Neural crest cell (in vitro differentiated cells): ENCODE measurements at regions not wholly inside any gene's neighbourhood (a gene's known extent, or its start where the extent isn't known, plus 50 kb on each side); places are given as distances from the start of the nearest gene placed in this dataset.

Source experiments
- DNase-seq: peaks from one replicate; pipeline ENCODE4 v3.0.0; 2021; ENCODE audit warnings: low read depth, mixed read lengths, low spot score
- H3K27ac Mint-ChIP-seq: one replicate; pipeline ENCODE4 v1.8.0; 2021; ENCODE audit warnings: mild to moderate bottlenecking, mixed read lengths; ENCODE audit not compliant: unreplicated experiment
- H3K27me3 Mint-ChIP-seq: 2 replicates; pipeline ENCODE4 v1.8.0; 2021; ENCODE audit warnings: low read depth, mild to moderate bottlenecking, mixed read lengths
- H3K36me3 Mint-ChIP-seq: 2 replicates; pipeline ENCODE4 v1.8.0; 2021; ENCODE audit warnings: low read depth, mild to moderate bottlenecking, mixed read lengths
- H3K4me1 Mint-ChIP-seq: 2 replicates; pipeline ENCODE4 v1.8.0; 2021; ENCODE audit warnings: mixed read lengths
- H3K4me3 Mint-ChIP-seq: one replicate; pipeline ENCODE4 v1.8.0; 2021; ENCODE audit warnings: mild to moderate bottlenecking, mixed read lengths
- H3K9me3 Mint-ChIP-seq: 2 replicates; pipeline ENCODE4 v1.8.0; 2021; ENCODE audit warnings: mixed read lengths
- TF ChIP-seq, protein P1 (sequence below): fragments of 200-600 bp; sonication (generic); conservative IDR thresholded peaks from 2 replicates; pipeline ENCODE4 v1.5.0; 2021; ENCODE audit warnings: antibody characterized with exemption, mild to moderate bottlenecking

DNA sequence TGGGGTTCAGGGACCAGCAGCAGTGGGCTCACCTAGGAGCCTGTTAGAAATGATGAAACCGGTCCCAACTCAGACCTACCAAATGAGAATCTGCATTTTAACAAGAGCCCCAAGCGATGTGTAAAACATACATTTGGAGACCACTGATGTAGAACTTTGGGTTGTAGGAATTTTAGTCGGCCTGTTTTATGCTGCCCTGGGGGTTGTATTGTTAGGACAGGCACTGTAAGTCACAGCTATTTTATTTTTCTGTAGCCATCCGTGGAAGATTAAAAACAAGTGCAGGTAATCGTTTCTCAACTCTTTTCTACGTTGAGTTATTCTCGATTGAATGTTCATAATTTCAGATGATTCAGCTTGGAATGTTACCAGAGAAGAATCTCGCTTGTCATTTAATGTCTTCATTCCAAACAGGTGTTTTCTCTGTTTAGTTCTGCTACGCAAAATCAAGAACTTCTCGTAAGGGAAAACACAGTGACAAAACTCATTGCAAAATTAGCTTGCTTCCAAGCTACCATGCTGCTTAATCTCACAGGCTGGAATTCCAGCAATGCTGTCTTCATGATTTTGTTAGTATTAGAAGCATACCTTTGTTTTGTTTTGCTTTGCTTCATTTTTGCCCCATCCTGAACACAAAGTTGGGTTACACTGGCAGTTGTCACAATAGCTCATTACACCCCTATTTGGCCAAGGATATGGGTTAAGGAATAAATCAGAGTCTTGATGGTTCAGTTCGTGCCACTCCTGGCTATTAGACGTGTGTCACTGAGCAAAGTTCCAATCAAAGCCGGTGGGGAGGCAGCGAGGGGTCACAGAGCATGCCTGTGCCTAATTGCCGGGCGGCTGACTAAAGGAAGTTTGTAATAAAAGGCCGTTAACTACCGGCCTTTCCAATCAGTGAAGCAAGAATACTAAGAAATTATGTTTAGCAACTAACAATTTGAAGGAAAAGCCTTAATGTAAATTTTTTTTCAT lies 676.9 kb downstream of the GATA3 start:
- H3K4me3 Mint-ChIP-seq: no peak overlapping the region
- TF ChIP-seq, protein P1, sequence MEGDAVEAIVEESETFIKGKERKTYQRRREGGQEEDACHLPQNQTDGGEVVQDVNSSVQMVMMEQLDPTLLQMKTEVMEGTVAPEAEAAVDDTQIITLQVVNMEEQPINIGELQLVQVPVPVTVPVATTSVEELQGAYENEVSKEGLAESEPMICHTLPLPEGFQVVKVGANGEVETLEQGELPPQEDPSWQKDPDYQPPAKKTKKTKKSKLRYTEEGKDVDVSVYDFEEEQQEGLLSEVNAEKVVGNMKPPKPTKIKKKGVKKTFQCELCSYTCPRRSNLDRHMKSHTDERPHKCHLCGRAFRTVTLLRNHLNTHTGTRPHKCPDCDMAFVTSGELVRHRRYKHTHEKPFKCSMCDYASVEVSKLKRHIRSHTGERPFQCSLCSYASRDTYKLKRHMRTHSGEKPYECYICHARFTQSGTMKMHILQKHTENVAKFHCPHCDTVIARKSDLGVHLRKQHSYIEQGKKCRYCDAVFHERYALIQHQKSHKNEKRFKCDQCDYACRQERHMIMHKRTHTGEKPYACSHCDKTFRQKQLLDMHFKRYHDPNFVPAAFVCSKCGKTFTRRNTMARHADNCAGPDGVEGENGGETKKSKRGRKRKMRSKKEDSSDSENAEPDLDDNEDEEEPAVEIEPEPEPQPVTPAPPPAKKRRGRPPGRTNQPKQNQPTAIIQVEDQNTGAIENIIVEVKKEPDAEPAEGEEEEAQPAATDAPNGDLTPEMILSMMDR: no peak
- H3K36me3 Mint-ChIP-seq: no peaks in the 10 kb centered on the region
- H3K27me3 Mint-ChIP-seq: peaks cover 36% of the 10 kb centered on the region
- H3K27ac Mint-ChIP-seq: no peak overlapping the region
- H3K9me3 Mint-ChIP-seq: peaks cover 2% of the 10 kb centered on the region
- no peaks in the 10 kb centered on the region for H3K4me1 Mint-ChIP-seq
- no peak for DNase-seq

DNA sequence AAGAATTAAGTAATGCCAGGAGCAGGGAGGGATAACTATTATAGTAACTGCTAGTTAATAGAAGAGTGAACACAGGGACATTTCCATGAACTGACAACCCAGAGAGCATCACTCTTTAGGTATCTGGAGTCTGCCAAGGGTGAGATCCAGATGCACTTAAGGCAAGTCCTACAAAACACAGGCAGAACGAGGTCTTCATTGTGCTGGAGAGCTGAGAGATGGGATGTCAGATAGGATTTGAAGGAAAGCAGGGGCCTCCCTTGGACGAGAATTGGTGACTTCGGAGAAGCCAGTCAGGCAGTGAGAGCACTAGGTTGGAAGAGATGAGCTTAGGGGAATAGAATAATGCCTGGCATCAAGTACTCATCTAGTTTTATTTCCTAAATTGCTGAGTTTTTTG lies 684.5 kb downstream of the GATA3 start:
- H3K36me3 Mint-ChIP-seq: no peaks in the 10 kb centered on the region
- H3K27ac Mint-ChIP-seq: no peak overlapping the region
- no peak for DNase-seq
- peaks cover 20% of the 10 kb centered on the region for H3K27me3 Mint-ChIP-seq
- TF ChIP-seq, protein P1: no peak
- H3K4me1 Mint-ChIP-seq: no peaks in the 10 kb centered on the region
- H3K9me3 Mint-ChIP-seq: peaks cover 5% of the 10 kb centered on the region
- no peak overlapping the region for H3K4me3 Mint-ChIP-seq

DNA sequence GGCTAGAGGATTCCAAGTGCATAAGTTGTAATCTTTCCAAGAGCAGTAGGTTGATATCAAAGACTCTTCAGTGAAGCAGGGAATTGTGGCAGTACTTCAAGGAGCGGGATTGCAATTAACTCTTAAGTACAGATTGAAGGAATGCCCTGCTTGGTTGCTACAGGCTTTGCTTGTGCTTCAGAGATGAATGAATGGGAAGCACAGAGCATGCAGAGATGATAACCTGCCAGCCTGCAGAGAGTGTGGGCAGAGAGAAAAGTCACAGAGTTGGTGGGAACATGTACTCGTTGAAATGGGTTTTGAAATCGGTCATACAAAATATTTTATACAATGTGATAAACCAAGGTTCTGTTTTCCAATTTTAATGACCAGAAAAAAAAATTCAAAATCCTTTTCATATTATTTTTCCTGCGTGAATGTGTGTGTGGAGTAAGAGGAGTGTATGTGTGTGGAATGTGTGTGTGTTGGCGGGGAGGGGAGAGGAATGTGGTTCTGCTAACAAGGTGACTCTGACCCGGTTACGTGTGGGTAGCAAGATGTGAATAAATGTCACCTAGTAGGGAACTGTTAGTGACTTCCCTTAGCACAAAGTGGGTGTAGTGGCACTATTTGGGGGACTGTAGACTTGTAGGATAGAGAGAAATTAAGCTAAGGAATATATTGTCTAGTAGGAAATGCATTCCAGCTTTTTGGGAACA lies 697.8 kb downstream of the GATA3 start:
- no peaks in the 10 kb centered on the region for H3K36me3 Mint-ChIP-seq
- H3K9me3 Mint-ChIP-seq: peaks cover 3% of the 10 kb centered on the region
- no peak overlapping the region for H3K4me3 Mint-ChIP-seq
- H3K4me1 Mint-ChIP-seq: no peaks in the 10 kb centered on the region
- TF ChIP-seq, protein P1: no peak
- H3K27ac Mint-ChIP-seq: no peak overlapping the region
- peaks cover 57% of the 10 kb centered on the region for H3K27me3 Mint-ChIP-seq
- no peak for DNase-seq

DNA sequence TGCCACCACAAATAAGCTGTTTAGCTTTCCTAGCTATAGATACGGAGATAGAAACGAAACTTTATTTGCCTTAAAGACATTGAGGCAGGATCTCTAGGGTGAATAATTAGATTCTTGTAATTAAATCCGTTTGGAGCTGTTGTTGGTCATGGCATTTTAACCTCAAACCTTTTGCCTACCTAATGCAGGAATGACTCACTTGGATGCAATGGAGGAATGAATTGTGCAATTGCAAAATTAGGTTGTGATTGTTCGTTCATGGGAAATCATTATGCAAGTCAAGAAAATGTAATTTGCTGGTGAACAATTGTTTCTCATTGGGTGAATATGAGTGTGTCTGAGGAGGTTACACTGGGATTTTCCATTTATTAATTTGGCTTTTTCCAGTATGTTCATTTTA lies 703.5 kb downstream of the GATA3 start:
- Mint-ChIP-seq H3K9me3 (peaks cover 3% of the 10 kb centered on the region), H3K4me1 (no peaks in the 10 kb centered on the region), H3K4me3 (no peak overlapping the region), H3K27me3 (peaks cover 45% of the 10 kb centered on the region), H3K27ac (no peak overlapping the region), H3K36me3 (no peaks in the 10 kb centered on the region)
- no peak for DNase-seq
- TF ChIP-seq, protein P1: no peak

DNA sequence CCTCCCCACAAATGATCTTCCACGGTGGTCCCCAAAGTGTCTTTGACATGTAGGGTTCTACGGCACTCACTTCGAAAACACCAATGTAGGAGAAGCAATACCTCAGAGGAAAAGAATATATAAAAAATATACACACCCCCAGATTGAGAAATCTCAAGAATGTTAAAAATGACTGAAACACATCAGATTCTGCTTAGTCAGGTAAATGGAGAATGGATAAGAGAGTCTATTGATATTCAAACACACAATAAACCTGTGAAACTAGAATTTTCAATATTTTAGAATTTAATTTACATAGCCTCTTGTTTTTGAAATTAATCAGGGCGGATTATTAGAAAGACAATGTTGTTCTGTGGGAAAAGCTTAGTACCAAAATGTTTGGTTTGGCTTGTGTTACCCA lies 712.4 kb downstream of the GATA3 start:
- Mint-ChIP-seq H3K4me3 (no peak overlapping the region), H3K36me3 (no peaks in the 10 kb centered on the region), H3K27ac (no peak overlapping the region), H3K9me3 (no peaks in the 10 kb centered on the region), H3K4me1 (no peaks in the 10 kb centered on the region), H3K27me3 (peaks cover 26% of the 10 kb centered on the region)
- DNase-seq: no peak
- TF ChIP-seq, protein P1: no peak
